C4-2B (cell line): ENCODE measurements at regions not wholly inside any gene's neighbourhood (a gene's known extent, or its start where the extent isn't known, plus 50 kb on each side); places are given as distances from the start of the nearest gene placed in this dataset.

ENCODE experiments used
- CTCF ChIP-seq: fragments of 450-650 bp; conservative IDR thresholded peaks from 2 replicates; pipeline ENCODE4 v1.5.1; 2017; ENCODE audit warnings: mild to moderate bottlenecking
- ZFX ChIP-seq: fragments of 450-650 bp; IDR thresholded peaks from 2 replicates; pipeline ENCODE4 v1.6.1; 2017

GRCh38 chr5:2383698-2384065, 367.8 kb downstream of the IRX2 start:
- TF ChIP-seq CTCF (no peak), ZFX (no peak)
